ENCODE measurements at regions not wholly inside any gene's neighbourhood (a gene's known extent, or its start where the extent isn't known, plus 50 kb on each side); places are given as distances from the start of the nearest gene placed in this dataset.

GRCh38 chr9:115495052-115495635, 377.2 kb upstream of the TNC start (continued):
- TF ChIP-seq SAFB2 (CRISPR knock-in tag; IDR thresholded peaks at IDR 0.05; ENCODE audit: borderline replicate concordance, low read depth) (no peak), ZNF350 (CRISPR knock-in tag; IDR thresholded peaks at IDR 0.05; ENCODE audit: borderline replicate concordance, low read depth) (no peak), KLF9 (CRISPR knock-in tag; IDR thresholded peaks at IDR 0.05; ENCODE audit: low read depth) (no peak), ZBTB7A (CRISPR knock-in tag; IDR thresholded peaks at IDR 0.05) (no peak), GABPA (IDR thresholded peaks at IDR 0.05; ENCODE audit: low read depth, low read length) (no peak), GABPA (CRISPR knock-in tag; IDR thresholded peaks at IDR 0.05; ENCODE audit: low read depth) (peak; percentile 43; the same call in 1 of the 2 replicates), MTA3 (CRISPR knock-in tag; IDR thresholded peaks at IDR 0.05) (no peak), MIER2 (CRISPR knock-in tag; IDR thresholded peaks at IDR 0.05) (no peak), ZNF629 (CRISPR knock-in tag; conservative IDR thresholded peaks at IDR 0.05) (no peak), ZNF296 (CRISPR knock-in tag; conservative IDR thresholded peaks at IDR 0.05) (no peak), ZNF496 (CRISPR knock-in tag; IDR thresholded peaks at IDR 0.05; ENCODE audit: insufficient replicate concordance) (no peak), DNMT3B (CRISPR knock-in tag; conservative IDR thresholded peaks at IDR 0.05) (no peak), ZSCAN22 (CRISPR knock-in tag; IDR thresholded peaks at IDR 0.05) (no peak), ZNF326 (CRISPR knock-in tag; IDR thresholded peaks at IDR 0.05; ENCODE audit: borderline replicate concordance) (no peak), ZC3H4 (CRISPR knock-in tag; IDR thresholded peaks at IDR 0.05; ENCODE audit: borderline replicate concordance) (no peak), ZNF432 (CRISPR knock-in tag; IDR thresholded peaks at IDR 0.05; ENCODE audit: borderline replicate concordance) (no peak), BCL6 (CRISPR knock-in tag; IDR thresholded peaks at IDR 0.05) (peak; percentile 85), MLX (CRISPR knock-in tag; IDR thresholded peaks at IDR 0.05) (0 out of 2 replicates have a peak, but pooled peaks have one; percentile 50), STAT5B (CRISPR knock-in tag; IDR thresholded peaks at IDR 0.05) (no peak), E2F5 (CRISPR knock-in tag; conservative IDR thresholded peaks at IDR 0.05) (no peak), MBNL3 (CRISPR knock-in tag; conservative IDR thresholded peaks at IDR 0.05) (no peak), PTBP1 (IDR thresholded peaks at IDR 0.05; ENCODE audit: low read depth, low read length, poor library complexity, severe bottlenecking) (no peak), MEIS2 (CRISPR knock-in tag; IDR thresholded peaks at IDR 0.05) (no peak), SRF (IDR thresholded peaks at IDR 0.05; ENCODE audit: low read depth, low read length) (no peak), KLF11 (CRISPR knock-in tag; IDR thresholded peaks at IDR 0.05) (no peak), NCOA5 (CRISPR knock-in tag; IDR thresholded peaks at IDR 0.05) (no peak)
- TF ChIP-seq, protein P1, sequence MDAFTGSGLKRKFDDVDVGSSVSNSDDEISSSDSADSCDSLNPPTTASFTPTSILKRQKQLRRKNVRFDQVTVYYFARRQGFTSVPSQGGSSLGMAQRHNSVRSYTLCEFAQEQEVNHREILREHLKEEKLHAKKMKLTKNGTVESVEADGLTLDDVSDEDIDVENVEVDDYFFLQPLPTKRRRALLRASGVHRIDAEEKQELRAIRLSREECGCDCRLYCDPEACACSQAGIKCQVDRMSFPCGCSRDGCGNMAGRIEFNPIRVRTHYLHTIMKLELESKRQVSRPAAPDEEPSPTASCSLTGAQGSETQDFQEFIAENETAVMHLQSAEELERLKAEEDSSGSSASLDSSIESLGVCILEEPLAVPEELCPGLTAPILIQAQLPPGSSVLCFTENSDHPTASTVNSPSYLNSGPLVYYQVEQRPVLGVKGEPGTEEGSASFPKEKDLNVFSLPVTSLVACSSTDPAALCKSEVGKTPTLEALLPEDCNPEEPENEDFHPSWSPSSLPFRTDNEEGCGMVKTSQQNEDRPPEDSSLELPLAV (CRISPR knock-in tag; conservative IDR thresholded peaks at IDR 0.05; ENCODE audit: low read depth): no peak
- TF ChIP-seq, protein P2, sequence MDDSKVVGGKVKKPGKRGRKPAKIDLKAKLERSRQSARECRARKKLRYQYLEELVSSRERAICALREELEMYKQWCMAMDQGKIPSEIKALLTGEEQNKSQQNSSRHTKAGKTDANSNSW (CRISPR knock-in tag; IDR thresholded peaks at IDR 0.05; ENCODE audit: borderline replicate concordance): no peak
- TF ChIP-seq, protein P3, sequence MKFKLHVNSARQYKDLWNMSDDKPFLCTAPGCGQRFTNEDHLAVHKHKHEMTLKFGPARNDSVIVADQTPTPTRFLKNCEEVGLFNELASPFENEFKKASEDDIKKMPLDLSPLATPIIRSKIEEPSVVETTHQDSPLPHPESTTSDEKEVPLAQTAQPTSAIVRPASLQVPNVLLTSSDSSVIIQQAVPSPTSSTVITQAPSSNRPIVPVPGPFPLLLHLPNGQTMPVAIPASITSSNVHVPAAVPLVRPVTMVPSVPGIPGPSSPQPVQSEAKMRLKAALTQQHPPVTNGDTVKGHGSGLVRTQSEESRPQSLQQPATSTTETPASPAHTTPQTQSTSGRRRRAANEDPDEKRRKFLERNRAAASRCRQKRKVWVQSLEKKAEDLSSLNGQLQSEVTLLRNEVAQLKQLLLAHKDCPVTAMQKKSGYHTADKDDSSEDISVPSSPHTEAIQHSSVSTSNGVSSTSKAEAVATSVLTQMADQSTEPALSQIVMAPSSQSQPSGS (CRISPR knock-in tag; IDR thresholded peaks at IDR 0.05): peak; percentile 40; the same call in 1 of the 2 replicates
